ENCODE measurements at regions not wholly inside any gene's neighbourhood (a gene's known extent, or its start where the extent isn't known, plus 50 kb on each side); places are given as distances from the start of the nearest gene placed in this dataset.

GRCh38 chr1:99527545-99527944 lies 118.4 kb upstream of the PALMD start (continued):
- TF ChIP-seq CHD7 (IDR thresholded peaks at IDR 0.05; ENCODE audit: insufficient replicate concordance, low read length) (no peak), CBX8 (IDR thresholded peaks at IDR 0.05; ENCODE audit: borderline replicate concordance, low read depth, low read length) (no peak), SRF (IDR thresholded peaks at IDR 0.05; ENCODE audit: low read depth, low read length) (no peak), POU5F1 (IDR thresholded peaks at IDR 0.05; ENCODE audit: low read depth, low read length) (no peak), POLR2A (IDR thresholded peaks at IDR 0.05; ENCODE audit: control extremely low read depth in 1 of 2, low read depth in 2 of 2, low read length in 2 of 2) (no peak), ASH2L (IDR thresholded peaks at IDR 0.05; ENCODE audit: low read length) (no peak), RXRA (IDR thresholded peaks at IDR 0.05; ENCODE audit: insufficient read depth, low read depth, low read length) (no peak), HDAC6 (IDR thresholded peaks at IDR 0.05; ENCODE audit: low read depth, low read length) (no peak), GABPA (IDR thresholded peaks at IDR 0.05; ENCODE audit: borderline replicate concordance, insufficient read depth, low read length) (no peak), GTF2F1 (IDR thresholded peaks at IDR 0.05; ENCODE audit: borderline replicate concordance, low read depth, low read length) (no peak), CHD1 (IDR thresholded peaks at IDR 0.05; ENCODE audit: low read depth, low read length) (no peak)
- TF ChIP-seq, protein P1, sequence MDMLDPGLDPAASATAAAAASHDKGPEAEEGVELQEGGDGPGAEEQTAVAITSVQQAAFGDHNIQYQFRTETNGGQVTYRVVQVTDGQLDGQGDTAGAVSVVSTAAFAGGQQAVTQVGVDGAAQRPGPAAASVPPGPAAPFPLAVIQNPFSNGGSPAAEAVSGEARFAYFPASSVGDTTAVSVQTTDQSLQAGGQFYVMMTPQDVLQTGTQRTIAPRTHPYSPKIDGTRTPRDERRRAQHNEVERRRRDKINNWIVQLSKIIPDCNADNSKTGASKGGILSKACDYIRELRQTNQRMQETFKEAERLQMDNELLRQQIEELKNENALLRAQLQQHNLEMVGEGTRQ (IDR thresholded peaks at IDR 0.05; ENCODE audit: low read length): no peak
